ENCODE measurements at regions not wholly inside any gene's neighbourhood (a gene's known extent, or its start where the extent isn't known, plus 50 kb on each side); places are given as distances from the start of the nearest gene placed in this dataset.

GRCh38 chr10:121231079-121231478 lies 367.2 kb downstream of the FGFR2 start:
- no peak for TF ChIP-seq CTCF (IDR thresholded peaks at IDR 0.05; ENCODE audit: insufficient read depth, low read length, poor library complexity, severe bottlenecking)
- Histone ChIP-seq H3K4me3 (ENCODE audit: low read depth, low read length) (no peak overlapping the region), H3K27me3 (ENCODE audit: control insufficient read depth, insufficient read depth, low read length) (no peaks in the 10 kb centered on the region), H3K36me3 (ENCODE audit: control insufficient read depth, insufficient read depth, low read length) (no peaks in the 10 kb centered on the region)
- no peak for DNase-seq (ENCODE audit: low read depth)

GRCh38 chr10:121232494-121232893 lies 365.8 kb downstream of the FGFR2 start:
- H3K4me3 ChIP-seq (ENCODE audit: low read depth, low read length), result no peak overlapping the region
- no peak for TF ChIP-seq CTCF (IDR thresholded peaks at IDR 0.05; ENCODE audit: insufficient read depth, low read length, poor library complexity, severe bottlenecking)
- no peak for DNase-seq (ENCODE audit: low read depth)
- no peaks in the 10 kb centered on the region for H3K27me3 ChIP-seq (ENCODE audit: control insufficient read depth, insufficient read depth, low read length)
- no peaks in the 10 kb centered on the region for H3K36me3 ChIP-seq (ENCODE audit: control insufficient read depth, insufficient read depth, low read length)

GRCh38 chr10:121235692-121236091 lies 362.6 kb downstream of the FGFR2 start:
- H3K36me3 ChIP-seq (ENCODE audit: control insufficient read depth, insufficient read depth, low read length), result no peaks in the 10 kb centered on the region
- H3K27me3 ChIP-seq (ENCODE audit: control insufficient read depth, insufficient read depth, low read length), result no peaks in the 10 kb centered on the region
- no peak for TF ChIP-seq CTCF (IDR thresholded peaks at IDR 0.05; ENCODE audit: insufficient read depth, low read length, poor library complexity, severe bottlenecking)
- no peak for DNase-seq (ENCODE audit: low read depth)
- no peak overlapping the region for H3K4me3 ChIP-seq (ENCODE audit: low read depth, low read length)

- Histone ChIP-seq H3K27me3 (ENCODE audit: control insufficient read depth, insufficient read depth, low read length) (no peaks in the 10 kb centered on the region), H3K36me3 (ENCODE audit: control insufficient read depth, insufficient read depth, low read length) (no peaks in the 10 kb centered on the region), H3K4me3 (ENCODE audit: low read depth, low read length) (no peak overlapping the region)
- TF ChIP-seq CTCF (IDR thresholded peaks at IDR 0.05; ENCODE audit: insufficient read depth, low read length, poor library complexity, severe bottlenecking), result no peak
- no peak for DNase-seq (ENCODE audit: low read depth)
These were observed 361.6 kb downstream of the FGFR2 start for GRCh38 chr10:121236621-121237020.

- Histone ChIP-seq H3K27me3 (ENCODE audit: control insufficient read depth, insufficient read depth, low read length) (no peaks in the 10 kb centered on the region), H3K36me3 (ENCODE audit: control insufficient read depth, insufficient read depth, low read length) (no peaks in the 10 kb centered on the region), H3K4me3 (ENCODE audit: low read depth, low read length) (no peak overlapping the region)
- no peak for DNase-seq (ENCODE audit: low read depth)
- TF ChIP-seq CTCF (IDR thresholded peaks at IDR 0.05; ENCODE audit: insufficient read depth, low read length, poor library complexity, severe bottlenecking), result no peak
These were observed 360.5 kb downstream of the FGFR2 start for GRCh38 chr10:121237718-121238117.

- Histone ChIP-seq H3K27me3 (ENCODE audit: control insufficient read depth, insufficient read depth, low read length) (no peaks in the 10 kb centered on the region), H3K36me3 (ENCODE audit: control insufficient read depth, insufficient read depth, low read length) (no peaks in the 10 kb centered on the region), H3K4me3 (ENCODE audit: low read depth, low read length) (no peak overlapping the region)
- TF ChIP-seq CTCF (IDR thresholded peaks at IDR 0.05; ENCODE audit: insufficient read depth, low read length, poor library complexity, severe bottlenecking), result no peak
- DNase-seq (ENCODE audit: low read depth), result no peak
These were observed 358.2 kb downstream of the FGFR2 start for GRCh38 chr10:121240011-121240410.

All from kidney epithelial cell (primary cell).